ENCODE measurements at regions not wholly inside any gene's neighbourhood (a gene's known extent, or its start where the extent isn't known, plus 50 kb on each side); places are given as distances from the start of the nearest gene placed in this dataset.

DNA sequence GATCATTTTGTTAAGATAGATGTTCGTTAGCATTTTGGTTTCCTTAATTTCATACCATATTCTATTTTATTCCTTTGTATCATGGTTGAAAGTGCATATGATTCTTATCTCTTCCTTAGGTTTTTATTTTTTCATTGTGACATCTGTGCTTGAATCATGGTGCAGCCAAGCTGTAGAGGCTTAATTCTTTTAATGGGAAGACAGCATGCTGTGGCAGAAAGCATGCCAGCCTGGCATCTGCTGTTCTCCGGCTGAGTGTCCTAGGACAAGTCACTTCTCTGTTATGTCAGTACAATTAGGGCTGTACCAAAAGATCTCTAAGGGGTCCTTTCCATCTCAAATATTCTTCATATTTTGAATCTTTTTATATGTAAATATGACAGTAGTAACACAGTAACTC lies 68.5 kb upstream of the PMFBP1 start:
- Histone ChIP-seq H3K4me1 (replicated peaks in 1 of 4; ENCODE audit: control insufficient read depth in 3 of 4, insufficient read depth in 4 of 4, low read length in 3 of 4) (no peaks in the 10 kb centered on the region), H4K91ac (replicated peaks; ENCODE audit: insufficient read length, low read length) (no peak overlapping the region), H3K4ac (replicated peaks; ENCODE audit: insufficient read length, low read depth, low read length) (no peak overlapping the region), H3K18ac (ENCODE audit: extremely low read depth, low read length) (no peak overlapping the region), H3K56ac (replicated peaks; ENCODE audit: insufficient read length, low read depth, low read length) (no peak overlapping the region), H2BK12ac (ENCODE audit: low read depth, low read length) (no peak overlapping the region), H4K8ac (ENCODE audit: extremely low read depth, insufficient read depth, low read length) (no peak overlapping the region), H4K20me1 (replicated peaks in 1 of 2; ENCODE audit: control insufficient read depth in 1 of 2, insufficient read depth in 2 of 2, low read length in 2 of 2) (no peaks in the 10 kb centered on the region), H3K9me3 (ENCODE audit: insufficient read depth in 2 of 2, low read depth in 1 of 2, low read length in 1 of 2) (no peaks in the 10 kb centered on the region), H3K79me1 (ENCODE audit: low read depth, low read length) (no peaks in the 10 kb centered on the region), H3K23ac (ENCODE audit: insufficient read length) (no peak overlapping the region), H3K4me3 (ENCODE audit: extremely low read depth in 1 of 4, insufficient read depth in 2 of 4, low read depth in 3 of 4, low read length in 4 of 4) (no peak overlapping the region), H2BK20ac (ENCODE audit: low read length) (no peak overlapping the region), H2AK5ac (ENCODE audit: low read depth, low read length) (no peak overlapping the region), H3K9ac (replicated peaks in 1 of 4; ENCODE audit: extremely low read depth in 1 of 4, low read depth in 3 of 4, low read length in 3 of 4) (no peak overlapping the region), H3K4me2 (ENCODE audit: insufficient read depth in 1 of 2, low read depth in 2 of 2, low read length in 2 of 2) (no peak overlapping the region), H2AFZ (ENCODE audit: low read length) (no peak overlapping the region), H3K27ac (ENCODE audit: low read depth, low read length) (no peak overlapping the region), H3K23me2 (ENCODE audit: low read depth, low read length) (no peaks in the 10 kb centered on the region; the same call in 1 of the 2 replicates), H2BK120ac (replicated peaks; ENCODE audit: low read depth, low read length) (no peak overlapping the region), H2BK5ac (ENCODE audit: low read depth, low read length) (no peak overlapping the region), H3K27me3 (replicated peaks in 1 of 4; ENCODE audit: control insufficient read depth in 3 of 4, extremely low read depth in 1 of 4, insufficient read depth in 3 of 4, low read length in 3 of 4) (no peaks in the 10 kb centered on the region), H3K36me3 (ENCODE audit: control insufficient read depth in 2 of 4, insufficient read depth in 4 of 4, low read length in 3 of 4) (no peaks in the 10 kb centered on the region), H4K5ac (ENCODE audit: insufficient read length, low read depth, low read length) (no peak overlapping the region), H3K14ac (ENCODE audit: insufficient read length) (no peak overlapping the region), H3K79me2 (ENCODE audit: control insufficient read depth in 1 of 2, insufficient read depth in 2 of 2, low read length in 2 of 2) (no peaks in the 10 kb centered on the region), H2BK15ac (ENCODE audit: low read length) (no peak overlapping the region)
- ChIA-PET POLR2A (ENCODE audit: partially characterized antibody) (no interaction called here), CTCF (ENCODE audit: partially characterized antibody) (interaction anchor here (0.6 to 2.4 kb wide), 6 partner anchors 9 to 592 kb away, joined by 3 to 14 read pairs (median 6); no protein-coding TSS in a partner anchor)
- DNase-seq (ENCODE audit: low read depth in 1 of 2, low spot score in 2 of 2) (no peak), FAIRE-seq (no peak)
- WGBS, 2 experiments (ENCODE audit: extremely low coverage in 1 of 2, insufficient coverage in 1 of 2, insufficient read length in 1 of 2, insufficient replicate concordance in 2 of 2, low coverage in 1 of 2, low lambda C conversion rate in 2 of 2, missing lambda C conversion rate in 1 of 2): 83% methylated on average over 2 of the region's 2 CpGs; no CpG with 5 or more reads in 1 of the 2 experiments
- TF ChIP-seq CREB1 (IDR thresholded peaks at IDR 0.05) (no peak), TAF7 (optimal IDR thresholded peaks at IDR 0.05; ENCODE audit: borderline replicate concordance, low read depth, low read length) (no peak), SRF (IDR thresholded peaks at IDR 0.05; ENCODE audit: low read depth, low read length) (no peak), TEAD4 (IDR thresholded peaks at IDR 0.05; ENCODE audit: low read depth, low read length) (no peak), SP1 (IDR thresholded peaks at IDR 0.05; ENCODE audit: low read depth, low read length) (no peak), CHD1 (IDR thresholded peaks at IDR 0.05; ENCODE audit: low read depth, low read length) (no peak), CEBPB (IDR thresholded peaks at IDR 0.05; ENCODE audit: low read depth, low read length) (no peak), KDM5A (IDR thresholded peaks at IDR 0.05; ENCODE audit: low read length) (no peak), SP4 (IDR thresholded peaks at IDR 0.05; ENCODE audit: low read length) (no peak), SIN3A (conservative IDR thresholded peaks at IDR 0.05 in 1 of 2, IDR thresholded peaks at IDR 0.05 in 1 of 2; ENCODE audit: low read depth in 1 of 2, low read length in 2 of 2) (no peak), ZNF274 (IDR thresholded peaks at IDR 0.05; ENCODE audit: borderline replicate concordance, extremely low read depth, low read length) (no peak), SP2 (IDR thresholded peaks at IDR 0.05; ENCODE audit: low read length) (no peak), SUZ12 (IDR thresholded peaks at IDR 0.05; ENCODE audit: low read length) (no peak)
- TF ChIP-seq, protein P1, sequence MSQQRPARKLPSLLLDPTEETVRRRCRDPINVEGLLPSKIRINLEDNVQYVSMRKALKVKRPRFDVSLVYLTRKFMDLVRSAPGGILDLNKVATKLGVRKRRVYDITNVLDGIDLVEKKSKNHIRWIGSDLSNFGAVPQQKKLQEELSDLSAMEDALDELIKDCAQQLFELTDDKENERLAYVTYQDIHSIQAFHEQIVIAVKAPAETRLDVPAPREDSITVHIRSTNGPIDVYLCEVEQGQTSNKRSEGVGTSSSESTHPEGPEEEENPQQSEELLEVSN (IDR thresholded peaks at IDR 0.05): no peak
- TF ChIP-seq, protein P2, sequence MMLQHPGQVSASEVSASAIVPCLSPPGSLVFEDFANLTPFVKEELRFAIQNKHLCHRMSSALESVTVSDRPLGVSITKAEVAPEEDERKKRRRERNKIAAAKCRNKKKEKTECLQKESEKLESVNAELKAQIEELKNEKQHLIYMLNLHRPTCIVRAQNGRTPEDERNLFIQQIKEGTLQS (IDR thresholded peaks at IDR 0.05; ENCODE audit: insufficient read depth, low read depth, low read length): no peak
